IPS-18a (cell line): ENCODE measurements at regions not wholly inside any gene's neighbourhood (a gene's known extent, or its start where the extent isn't known, plus 50 kb on each side); places are given as distances from the start of the nearest gene placed in this dataset.

Experiments
- H3K27ac ChIP-seq: one replicate; pipeline ENCODE4 v1.5.1; 2013; ENCODE audit warnings: low read length
- H3K27me3 ChIP-seq: one replicate; pipeline ENCODE4 v1.6.1; 2013; ENCODE audit warnings: mild to moderate bottlenecking, low read length; ENCODE audit not compliant: control insufficient read depth, insufficient read depth
- H3K36me3 ChIP-seq: one replicate; pipeline ENCODE4 v1.6.1; 2013; ENCODE audit warnings: low read depth, low read length; ENCODE audit not compliant: control insufficient read depth
- H3K4me1 ChIP-seq: one replicate; pipeline ENCODE4 v1.6.1; 2013; ENCODE audit warnings: low read depth, low read length; ENCODE audit not compliant: control insufficient read depth
- H3K4me3 ChIP-seq: one replicate; pipeline ENCODE4 v1.5.1; 2013; ENCODE audit warnings: low read length
- H3K9ac ChIP-seq: one replicate; pipeline ENCODE4 v1.6.1; 2013; ENCODE audit warnings: mild to moderate bottlenecking, low read length, moderate library complexity
- H3K9me3 ChIP-seq: one replicate; pipeline ENCODE4 v1.6.1; 2013; ENCODE audit warnings: low read depth, low read length; ENCODE audit not compliant: control insufficient read depth

DNA sequence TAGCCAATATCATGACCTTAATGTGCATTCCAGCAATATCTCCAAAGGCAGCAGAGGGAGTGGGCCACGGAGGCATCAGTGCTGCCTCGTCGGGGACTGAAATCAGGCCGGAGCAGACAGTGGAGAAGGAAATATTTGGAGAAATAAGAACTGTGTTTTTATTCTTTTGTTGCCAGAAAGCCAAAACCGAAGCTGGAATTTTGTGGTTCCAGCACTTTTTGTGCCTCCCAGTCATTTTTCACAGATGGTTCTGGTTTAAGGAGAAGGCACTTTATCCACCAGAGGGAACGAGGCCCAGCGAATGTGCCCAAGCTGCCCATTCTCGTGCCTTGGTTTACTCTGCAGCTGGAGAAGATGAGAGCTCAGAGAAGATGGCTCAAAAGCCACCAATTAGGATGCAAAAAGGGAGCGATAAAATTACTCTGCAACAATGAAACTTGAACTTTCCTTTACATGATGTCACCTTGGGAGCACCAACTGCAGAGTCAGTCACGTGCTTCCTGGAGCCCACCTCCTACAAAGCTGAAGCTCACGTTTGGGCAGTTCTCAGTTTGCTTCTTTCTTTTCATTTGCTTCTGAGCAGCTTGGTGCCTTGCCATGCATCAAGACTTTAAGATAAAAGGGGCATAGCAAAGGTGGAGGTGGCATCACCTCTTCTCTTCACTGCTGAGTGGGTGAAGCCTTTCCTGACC, 288.7 kb downstream of the LPIN1 start:
- H3K27ac ChIP-seq, result no peak overlapping the region
- no peak overlapping the region for H3K9ac ChIP-seq
- no peaks in the 10 kb centered on the region for H3K27me3 ChIP-seq
- no peak overlapping the region for H3K4me3 ChIP-seq
- no peaks in the 10 kb centered on the region for H3K9me3 ChIP-seq
- no peaks in the 10 kb centered on the region for H3K36me3 ChIP-seq
- H3K4me1 ChIP-seq, result no peaks in the 10 kb centered on the region

DNA sequence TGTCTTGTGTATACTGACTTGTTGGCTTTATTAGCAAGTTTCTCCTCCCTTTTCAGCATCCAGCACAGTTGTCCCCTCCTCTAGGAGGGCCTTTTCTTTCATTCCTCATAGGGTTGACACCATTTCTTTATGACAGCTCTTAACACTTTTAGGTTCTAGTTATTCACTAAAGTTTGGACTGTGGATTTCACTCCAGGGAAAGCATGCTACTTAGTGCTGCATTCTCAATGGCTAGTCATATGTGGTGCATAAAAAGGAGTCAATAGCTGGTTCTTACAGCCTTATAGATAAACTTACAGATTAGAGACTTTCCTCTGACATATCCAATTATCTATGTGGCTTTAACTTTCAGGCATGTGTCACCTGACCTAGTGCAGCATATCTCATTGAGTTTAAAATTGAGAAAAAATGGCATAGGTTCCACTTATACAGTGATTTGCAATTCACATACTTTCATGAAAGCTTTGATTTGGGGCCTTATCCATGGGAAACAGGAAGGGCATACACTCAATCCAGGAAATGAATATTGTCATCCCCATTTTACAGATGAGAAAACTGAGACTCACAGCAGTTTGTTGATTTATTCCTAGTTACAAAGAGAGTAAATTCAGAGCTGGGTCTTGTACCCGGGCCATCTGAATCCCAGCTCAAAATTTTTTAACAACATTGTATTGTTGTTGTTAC, 289.7 kb downstream of the LPIN1 start:
- Histone ChIP-seq H3K4me3 (no peak overlapping the region), H3K9ac (no peak overlapping the region), H3K27me3 (no peaks in the 10 kb centered on the region), H3K4me1 (no peaks in the 10 kb centered on the region), H3K36me3 (no peaks in the 10 kb centered on the region), H3K9me3 (no peaks in the 10 kb centered on the region), H3K27ac (no peak overlapping the region)

DNA sequence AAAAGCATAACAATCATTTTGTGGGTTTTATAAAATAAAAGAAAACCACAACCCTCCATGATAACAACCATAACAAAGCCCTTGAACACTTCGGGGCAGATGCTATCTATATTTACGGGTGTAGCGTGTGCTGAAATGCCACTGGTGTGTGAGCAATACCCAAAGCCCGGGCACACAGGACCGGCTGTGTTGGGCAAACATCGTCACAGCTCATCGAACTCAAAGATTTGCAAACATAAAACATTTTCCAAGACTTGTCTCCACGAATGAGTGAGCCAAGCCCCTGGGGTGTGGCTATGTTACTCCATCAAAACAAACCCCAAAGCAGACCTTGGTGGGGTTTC, 290.2 kb downstream of the LPIN1 start:
- Histone ChIP-seq H3K4me3 (no peak overlapping the region), H3K4me1 (no peaks in the 10 kb centered on the region), H3K9ac (no peak overlapping the region), H3K27me3 (no peaks in the 10 kb centered on the region), H3K27ac (no peak overlapping the region), H3K9me3 (no peaks in the 10 kb centered on the region), H3K36me3 (no peaks in the 10 kb centered on the region)

DNA sequence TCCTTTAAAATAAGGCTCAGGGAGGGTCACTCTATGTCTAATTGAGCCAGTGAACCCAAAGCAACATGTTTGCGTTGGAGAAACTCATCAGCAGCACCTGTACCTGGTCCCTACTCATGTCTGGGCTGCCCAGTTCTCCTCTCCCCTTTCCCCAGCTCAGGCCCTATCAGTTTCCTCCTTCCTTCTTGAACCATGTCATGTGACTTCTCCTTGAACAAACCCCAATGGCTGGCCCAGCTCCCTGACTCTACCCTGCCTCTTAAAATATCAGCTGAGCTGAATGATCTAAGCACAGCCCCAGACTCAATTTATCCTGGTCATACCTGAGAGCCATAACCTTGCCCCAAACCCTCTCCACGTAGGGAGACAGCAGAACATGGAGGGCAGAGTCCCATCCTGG, 290.9 kb downstream of the LPIN1 start:
- Histone ChIP-seq H3K9ac (no peak overlapping the region), H3K36me3 (no peaks in the 10 kb centered on the region), H3K9me3 (no peaks in the 10 kb centered on the region), H3K4me1 (no peaks in the 10 kb centered on the region), H3K27ac (no peak overlapping the region), H3K4me3 (no peak overlapping the region), H3K27me3 (no peaks in the 10 kb centered on the region)

DNA sequence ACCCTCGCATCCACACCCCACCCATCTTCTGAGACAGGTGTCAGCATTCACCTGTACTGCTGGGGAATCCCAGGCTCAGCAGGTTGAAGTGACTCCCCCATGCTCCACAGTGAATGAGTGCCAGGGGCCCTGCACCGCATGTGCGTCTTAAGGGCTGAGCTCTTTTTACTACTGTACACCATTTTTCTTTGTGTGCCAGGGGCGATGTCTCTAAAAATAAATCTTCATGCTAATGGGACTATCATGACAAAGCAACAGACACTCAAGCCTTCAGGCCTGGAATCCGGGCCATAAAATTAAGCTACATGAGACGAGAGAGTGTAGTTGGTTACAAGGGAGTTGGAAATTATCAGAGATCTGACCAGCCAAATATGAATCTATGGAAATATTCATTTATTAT, 294.8 kb downstream of the LPIN1 start:
- H3K9me3 ChIP-seq, result no peaks in the 10 kb centered on the region
- no peaks in the 10 kb centered on the region for H3K27me3 ChIP-seq
- H3K36me3 ChIP-seq, result no peaks in the 10 kb centered on the region
- no peak overlapping the region for H3K4me3 ChIP-seq
- H3K27ac ChIP-seq, result no peak overlapping the region
- H3K9ac ChIP-seq, result no peak overlapping the region
- H3K4me1 ChIP-seq, result no peaks in the 10 kb centered on the region

DNA sequence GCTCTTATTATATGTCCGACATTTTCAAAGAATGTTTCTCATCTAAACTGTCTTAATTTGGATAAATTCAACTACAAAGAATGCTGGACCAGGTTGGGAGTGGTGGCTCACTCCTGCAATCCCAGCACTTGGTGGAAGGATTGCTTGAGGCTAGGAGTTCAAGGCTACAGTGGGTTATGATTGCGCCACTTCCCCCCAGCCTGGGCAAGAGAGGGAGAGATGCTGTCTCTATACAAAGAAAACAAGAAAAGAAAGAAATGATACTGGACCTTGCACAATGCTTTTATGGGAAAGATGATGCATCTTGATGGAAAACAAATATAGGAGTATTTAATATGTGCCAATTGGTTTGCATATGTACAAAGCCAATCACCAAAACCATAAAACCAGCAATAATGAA, 296.7 kb downstream of the LPIN1 start:
- Histone ChIP-seq H3K36me3 (no peaks in the 10 kb centered on the region), H3K27ac (no peak overlapping the region), H3K9ac (no peak overlapping the region), H3K4me1 (no peaks in the 10 kb centered on the region), H3K4me3 (no peak overlapping the region), H3K27me3 (no peaks in the 10 kb centered on the region), H3K9me3 (no peaks in the 10 kb centered on the region)

DNA sequence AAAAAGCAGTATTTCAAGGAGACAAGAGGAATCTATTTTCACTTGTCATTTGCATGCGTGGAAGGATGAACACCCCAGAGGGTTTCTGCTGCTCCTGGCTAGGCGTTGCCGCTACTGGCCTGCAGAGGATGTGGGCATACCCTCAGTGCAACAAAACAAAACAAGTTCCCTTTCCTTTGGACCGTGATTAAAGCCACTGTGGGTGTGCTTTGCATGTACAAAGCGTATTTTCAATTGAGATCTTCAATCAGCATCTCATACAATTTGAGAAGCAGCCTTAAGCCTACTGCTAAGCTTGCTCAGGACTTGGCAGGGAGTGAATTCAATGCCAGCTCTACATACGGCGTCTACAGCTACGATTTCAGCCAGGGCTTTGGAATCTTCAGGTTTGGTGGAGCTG, 298.4 kb downstream of the LPIN1 start:
- H3K9ac ChIP-seq, result no peak overlapping the region
- H3K4me1 ChIP-seq, result no peaks in the 10 kb centered on the region
- no peaks in the 10 kb centered on the region for H3K27me3 ChIP-seq
- no peak overlapping the region for H3K27ac ChIP-seq
- no peaks in the 10 kb centered on the region for H3K9me3 ChIP-seq
- H3K4me3 ChIP-seq, result no peak overlapping the region
- no peaks in the 10 kb centered on the region for H3K36me3 ChIP-seq

DNA sequence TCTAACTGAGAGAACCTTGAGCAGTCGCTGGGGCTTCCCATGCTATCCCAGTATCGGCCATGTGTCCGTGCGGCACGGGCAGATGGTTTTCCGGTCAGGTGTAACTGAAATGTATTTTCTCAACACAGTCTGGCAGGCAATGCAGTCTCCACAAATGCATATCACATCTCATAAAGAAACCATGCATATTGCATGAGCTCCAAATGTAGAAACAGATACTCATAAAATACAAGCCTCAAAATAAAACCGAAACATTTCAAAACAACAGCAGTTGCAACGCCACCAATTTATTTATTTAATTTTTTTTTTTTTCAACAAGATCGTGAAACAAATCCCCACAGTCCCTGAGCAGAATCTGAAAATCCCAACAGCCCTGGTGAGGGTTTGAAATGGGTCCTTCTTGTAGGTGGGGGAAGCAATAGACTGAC, 299.4 kb downstream of the LPIN1 start:
- Histone ChIP-seq H3K9ac (no peak overlapping the region), H3K4me3 (no peak overlapping the region), H3K36me3 (no peaks in the 10 kb centered on the region), H3K27me3 (no peaks in the 10 kb centered on the region), H3K4me1 (no peaks in the 10 kb centered on the region), H3K9me3 (no peaks in the 10 kb centered on the region), H3K27ac (no peak overlapping the region)

DNA sequence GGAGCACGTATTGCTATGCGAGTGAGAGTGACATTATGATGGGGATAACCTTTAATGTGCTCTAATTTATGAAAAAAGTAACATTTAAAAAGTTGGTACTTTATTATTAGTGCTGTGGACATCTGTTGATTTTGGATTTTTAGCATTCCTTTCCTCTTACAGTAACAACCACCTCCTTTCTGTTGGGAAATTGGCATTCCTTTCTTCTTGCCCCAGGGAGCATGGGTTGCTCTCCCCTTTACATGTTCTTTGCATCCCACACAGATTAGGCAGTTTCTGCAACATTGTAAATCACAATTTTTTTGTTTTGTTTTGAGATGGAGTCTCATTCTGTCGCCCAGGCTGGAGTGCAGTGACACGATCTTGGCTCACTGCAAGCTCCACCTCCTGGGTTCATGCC, 300.2 kb downstream of the LPIN1 start:
- H3K4me1 ChIP-seq, result no peaks in the 10 kb centered on the region
- no peaks in the 10 kb centered on the region for H3K36me3 ChIP-seq
- no peak overlapping the region for H3K4me3 ChIP-seq
- H3K9me3 ChIP-seq, result no peaks in the 10 kb centered on the region
- H3K27me3 ChIP-seq, result no peaks in the 10 kb centered on the region
- H3K9ac ChIP-seq, result no peak overlapping the region
- H3K27ac ChIP-seq, result no peak overlapping the region

DNA sequence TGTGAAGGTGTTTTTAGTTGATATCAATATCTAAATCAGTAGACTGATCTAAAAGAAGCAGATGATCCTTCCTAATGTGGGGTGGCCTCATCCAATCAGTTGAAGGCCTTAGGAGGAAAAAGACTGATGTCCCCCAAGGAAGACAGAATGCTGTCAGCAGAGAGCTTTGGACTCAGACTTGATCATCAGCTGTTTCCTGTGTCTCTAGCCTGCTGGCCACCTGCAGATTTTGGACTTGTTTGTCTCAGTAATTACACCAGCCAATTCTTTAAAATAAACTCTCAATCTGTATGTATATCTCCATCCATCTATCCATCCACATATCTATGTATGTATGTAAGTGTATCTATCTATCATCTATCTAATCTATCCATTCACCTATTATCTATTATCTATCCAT, 301.3 kb downstream of the LPIN1 start:
- no peak overlapping the region for H3K4me3 ChIP-seq
- H3K27me3 ChIP-seq, result no peaks in the 10 kb centered on the region
- H3K9ac ChIP-seq, result no peak overlapping the region
- H3K9me3 ChIP-seq, result no peaks in the 10 kb centered on the region
- H3K4me1 ChIP-seq, result no peaks in the 10 kb centered on the region
- H3K27ac ChIP-seq, result no peak overlapping the region
- no peaks in the 10 kb centered on the region for H3K36me3 ChIP-seq

DNA sequence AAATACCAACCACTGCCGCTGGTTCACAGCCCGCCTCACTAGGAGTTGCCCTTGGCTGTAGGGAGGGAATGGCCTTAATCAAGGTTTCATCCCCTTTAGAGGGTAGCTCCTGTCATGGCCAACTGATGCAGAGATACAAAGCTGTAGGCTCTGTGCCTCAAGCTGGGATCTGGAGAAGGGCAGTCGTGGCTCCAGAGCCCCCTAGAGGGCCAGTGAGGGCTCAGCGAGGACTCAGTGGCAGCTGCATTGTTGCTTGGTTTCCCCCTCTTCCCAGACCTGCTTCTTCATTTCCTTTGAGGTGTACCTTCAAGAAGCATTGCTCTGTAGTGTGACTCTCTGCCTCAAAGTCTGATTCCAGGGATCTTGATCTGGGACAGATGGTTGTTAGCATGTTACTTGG, 302.1 kb downstream of the LPIN1 start:
- Histone ChIP-seq H3K36me3 (no peaks in the 10 kb centered on the region), H3K9ac (no peak overlapping the region), H3K4me3 (no peak overlapping the region), H3K27me3 (no peaks in the 10 kb centered on the region), H3K4me1 (no peaks in the 10 kb centered on the region), H3K27ac (no peak overlapping the region), H3K9me3 (no peaks in the 10 kb centered on the region)

DNA sequence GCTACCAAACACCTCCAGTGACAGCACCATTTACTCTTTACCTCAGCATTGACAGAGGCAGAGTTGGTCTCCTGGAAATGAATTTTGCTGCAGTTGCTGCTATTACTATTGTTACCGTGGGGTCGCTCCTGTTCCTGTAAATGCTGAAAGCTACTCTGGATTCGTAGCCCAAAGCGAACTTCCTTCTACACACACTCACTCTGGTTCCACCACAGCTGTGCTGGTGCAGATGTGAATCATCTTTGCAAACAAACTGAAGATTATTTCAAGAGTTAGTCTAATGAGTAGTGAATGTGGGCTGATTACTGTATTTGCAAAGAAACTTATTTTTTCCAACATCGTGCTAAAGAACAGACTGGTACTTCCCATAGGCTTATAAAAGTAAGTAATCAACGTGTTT, 304.0 kb downstream of the LPIN1 start:
- Histone ChIP-seq H3K4me1 (no peaks in the 10 kb centered on the region), H3K9ac (no peak overlapping the region), H3K36me3 (no peaks in the 10 kb centered on the region), H3K9me3 (no peaks in the 10 kb centered on the region), H3K4me3 (no peak overlapping the region), H3K27ac (no peak overlapping the region), H3K27me3 (no peaks in the 10 kb centered on the region)
